GM19023 (cell line): ENCODE measurements at regions not wholly inside any gene's neighbourhood (a gene's known extent, or its start where the extent isn't known, plus 50 kb on each side); places are given as distances from the start of the nearest gene placed in this dataset.
"Not testable (repeated sequence)": the region's sequence is repeated elsewhere in the genome, so short reads cannot be mapped to it uniquely, and the experiment has no call there.

ENCODE experiments used
- ATAC-seq: cut with Tn5 transposase; IDR thresholded peaks from one replicate; pipeline ENCODE4 v1.9.1; 2021; ENCODE audit warnings: mild to moderate bottlenecking, moderate library complexity; ENCODE audit not compliant: unreplicated experiment

- ATAC-seq = no peak
These were observed 272.3 kb downstream of the ADGRL2 start for GRCh38 chr1:82073071-82073470.

DNA sequence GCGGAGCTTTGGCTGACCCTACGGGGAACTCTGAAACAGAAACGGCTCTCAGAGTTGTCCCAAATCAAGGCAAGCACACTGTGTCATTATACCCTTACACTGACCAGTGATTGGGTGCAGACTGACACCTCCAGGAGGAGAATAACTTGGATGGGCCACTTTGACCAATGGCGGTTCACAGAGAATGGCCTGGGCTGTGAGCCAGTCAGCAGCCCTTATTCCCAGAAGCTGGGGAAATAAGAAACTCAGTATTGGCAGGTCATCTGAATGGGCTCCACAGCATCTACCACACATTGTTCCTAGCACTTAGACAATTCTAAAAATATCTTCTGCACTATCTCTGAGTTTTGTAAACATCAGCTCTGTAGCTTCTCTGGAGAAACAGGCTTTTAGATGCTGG is 265.2 kb downstream of the ADGRL2 start:
- no peak for ATAC-seq

DNA sequence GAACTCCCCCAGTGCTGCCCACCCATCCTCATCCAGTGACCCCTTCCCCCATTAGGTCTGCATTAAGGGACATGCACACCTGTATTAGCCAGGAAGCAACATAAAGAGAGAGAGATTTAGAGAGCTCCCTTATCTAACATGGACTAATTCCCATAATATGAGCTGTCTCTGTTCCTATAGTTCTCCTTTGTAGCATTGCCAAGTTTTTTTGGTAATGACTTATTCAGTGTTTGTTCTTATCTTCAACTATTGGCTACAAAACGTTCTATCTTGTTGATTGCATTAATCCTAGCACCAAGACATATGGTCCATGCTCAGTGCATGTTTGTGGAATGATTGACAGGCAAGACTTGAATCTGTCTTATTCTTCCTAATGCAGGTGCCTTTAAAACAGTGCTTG is 264.0 kb downstream of the ADGRL2 start:
- ATAC-seq = no peak

GRCh38 chr1:82062206-82062605 is 261.5 kb downstream of the ADGRL2 start:
- ATAC-seq = no peak

DNA sequence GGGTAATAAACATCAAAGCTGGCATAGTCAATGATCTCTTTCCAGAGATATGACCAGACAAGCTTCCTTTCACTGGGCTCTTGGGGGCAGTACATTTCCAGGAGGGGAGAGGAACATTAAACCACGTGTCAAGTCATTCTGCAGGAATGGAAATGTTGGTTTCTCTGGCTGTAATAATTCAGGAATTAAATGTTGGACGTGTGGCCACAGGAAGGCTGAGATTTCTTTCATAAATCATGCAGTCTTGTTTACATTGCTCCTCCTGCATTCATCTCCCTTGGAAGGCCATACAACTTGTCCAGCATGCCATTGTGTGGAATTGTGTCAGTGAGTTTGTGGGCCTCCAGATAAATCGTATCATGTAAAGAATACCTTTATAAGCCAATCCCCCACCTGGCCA is 259.2 kb downstream of the ADGRL2 start:
- no peak for ATAC-seq

GRCh38 chr1:82057011-82057410 is 256.3 kb downstream of the ADGRL2 start:
- ATAC-seq = no peak

DNA sequence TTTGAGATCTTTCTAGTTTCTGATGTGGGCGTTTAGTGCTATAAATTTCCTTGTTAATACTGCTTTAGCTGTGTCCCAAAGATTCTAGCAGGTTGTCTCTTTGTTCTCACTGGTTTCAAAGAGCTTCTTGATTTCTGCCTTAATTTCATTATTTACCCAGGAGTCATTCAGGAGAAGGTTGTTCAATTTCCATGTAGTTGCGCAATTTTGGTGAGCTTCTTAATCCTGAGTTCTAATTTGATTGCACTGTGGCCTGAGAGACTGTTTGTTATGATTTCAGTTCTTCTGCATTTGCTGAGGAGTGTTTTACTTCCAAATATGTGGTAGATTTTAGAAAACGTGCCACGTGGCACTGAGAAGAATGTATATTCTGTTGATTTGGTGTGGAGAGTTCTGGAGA is 254.6 kb downstream of the ADGRL2 start:
- ATAC-seq = not testable (repeated sequence)

DNA sequence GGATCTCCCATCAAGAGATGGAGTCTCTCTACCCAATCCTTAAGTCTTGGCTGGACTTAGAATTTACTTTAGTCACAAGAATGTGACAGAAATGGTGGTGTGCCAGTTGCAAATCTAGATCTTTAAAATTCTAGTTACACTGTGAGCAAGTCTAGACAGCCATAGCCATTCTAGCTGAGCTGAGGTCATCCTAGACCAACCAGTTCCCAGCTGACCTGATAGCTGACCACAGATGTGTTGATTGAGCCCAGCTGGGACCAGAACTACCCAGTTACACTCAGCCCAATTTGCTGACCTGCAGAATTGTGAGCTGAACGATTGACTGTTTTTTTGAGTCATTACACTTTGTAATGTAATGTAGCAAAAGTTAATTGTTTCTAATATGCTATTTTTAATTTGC is 251.8 kb downstream of the ADGRL2 start:
- ATAC-seq = no peak

DNA sequence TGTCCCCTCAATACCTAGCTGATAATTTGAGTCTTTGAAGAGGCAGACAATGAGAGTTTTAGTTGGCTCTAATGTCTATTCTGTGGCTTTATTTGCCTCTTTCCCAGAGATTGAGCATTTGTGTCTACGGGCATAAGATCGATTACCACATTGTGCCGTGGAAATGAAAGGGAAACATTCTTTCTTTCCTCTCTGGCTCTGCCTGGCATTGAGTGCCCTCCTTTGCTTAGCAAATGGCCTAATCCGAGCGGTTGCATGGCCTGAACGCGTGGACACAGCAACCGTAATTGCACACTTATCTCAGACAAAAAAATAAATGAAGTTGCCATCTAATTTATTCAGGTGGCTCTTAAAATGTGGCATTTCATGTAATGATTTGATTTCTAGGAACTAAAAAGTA is 247.9 kb downstream of the ADGRL2 start:
- no peak for ATAC-seq

- no peak for ATAC-seq
These were observed 244.5 kb downstream of the ADGRL2 start for GRCh38 chr1:82045221-82045620.

GRCh38 chr1:82044536-82044935 is 243.8 kb downstream of the ADGRL2 start:
- no peak for ATAC-seq

GRCh38 chr1:82044111-82044510 is 243.4 kb downstream of the ADGRL2 start:
- no peak for ATAC-seq

GRCh38 chr1:82042306-82043060 is 241.7 kb downstream of the ADGRL2 start:
- no peak for ATAC-seq
